ENCODE measurements at regions not wholly inside any gene's neighbourhood (a gene's known extent, or its start where the extent isn't known, plus 50 kb on each side); places are given as distances from the start of the nearest gene placed in this dataset.

DNA sequence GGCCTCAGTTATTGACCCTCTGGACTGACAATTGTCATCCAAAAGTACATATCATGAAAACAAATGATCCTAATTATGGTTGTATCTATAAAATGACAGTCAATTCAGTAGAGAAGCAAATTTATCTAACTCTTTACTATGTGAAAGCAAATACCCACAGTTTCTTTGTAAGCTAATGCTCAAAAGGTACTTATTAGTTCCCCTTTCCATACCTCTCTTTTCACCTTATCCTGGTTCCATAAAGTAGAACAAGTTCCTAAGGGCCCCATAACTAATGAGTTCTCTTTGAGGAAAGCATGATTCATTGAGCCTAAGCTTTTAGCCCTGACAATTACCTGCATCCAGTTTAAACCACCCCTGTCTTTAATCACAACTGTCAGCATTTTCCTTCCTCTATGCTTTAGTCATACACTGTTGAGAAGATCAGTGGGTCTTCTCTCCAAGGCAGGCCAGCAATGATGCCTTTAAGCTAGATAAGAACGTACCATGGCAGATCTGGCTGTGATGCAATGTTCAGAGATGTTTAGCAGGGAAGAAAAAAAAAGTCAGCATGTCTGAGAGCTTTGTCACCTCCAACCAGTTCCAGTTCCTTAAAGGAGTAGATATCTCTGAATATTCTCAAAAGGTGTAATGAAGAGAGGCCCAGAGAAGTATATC, 179.7 kb upstream of the RASGEF1B start:
- TF ChIP-seq SIN3A (IDR thresholded peaks at IDR 0.05; ENCODE audit: borderline replicate concordance, insufficient read depth, low read length) (no peak), TAF1 (IDR thresholded peaks at IDR 0.05; ENCODE audit: borderline replicate concordance, insufficient read depth, low read length) (no peak), REST (IDR thresholded peaks at IDR 0.05; ENCODE audit: insufficient read depth in 1 of 2, low read depth in 2 of 2, low read length in 2 of 2) (no peak), POLR2AphosphoS5 (IDR thresholded peaks at IDR 0.05; ENCODE audit: low read depth, low read length) (no peak), FOXP2 (optimal IDR thresholded peaks at IDR 0.05; ENCODE audit: borderline replicate concordance, extremely low read depth, extremely low read length, insufficient read depth) (no peak)

DNA sequence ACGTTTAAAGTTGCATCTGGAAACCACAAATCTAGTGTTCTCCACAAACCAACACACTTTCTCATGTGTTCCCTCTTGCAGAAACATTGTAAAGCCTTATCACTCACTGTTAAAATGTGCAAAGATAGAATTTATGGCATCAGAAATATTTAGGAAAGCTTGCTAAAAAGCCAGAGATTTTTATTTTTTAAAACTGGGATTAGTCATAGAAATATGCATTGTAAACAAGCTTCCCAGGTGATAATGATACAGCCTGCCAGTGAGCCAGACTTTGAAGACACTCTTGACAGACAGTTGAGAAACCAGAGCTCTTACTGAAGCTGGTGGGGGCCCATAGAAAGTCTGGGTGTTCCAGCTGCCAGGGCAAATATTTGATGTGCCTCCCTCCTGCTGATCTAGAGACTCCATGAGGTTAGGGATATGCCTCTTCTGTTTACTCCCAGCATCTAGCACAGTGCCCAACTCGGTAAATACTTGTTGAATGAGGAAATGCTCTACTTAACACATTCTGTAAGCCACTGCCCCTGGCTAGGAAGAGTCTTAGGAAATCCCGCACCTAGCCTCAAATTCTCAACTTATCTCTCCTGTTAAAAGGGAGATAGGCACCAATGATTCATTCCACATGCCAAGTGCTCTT, 179.0 kb upstream of the RASGEF1B start:
- TF ChIP-seq REST (IDR thresholded peaks at IDR 0.05; ENCODE audit: insufficient read depth in 1 of 2, low read depth in 2 of 2, low read length in 2 of 2) = no peak
- no peak for TF ChIP-seq POLR2AphosphoS5 (IDR thresholded peaks at IDR 0.05; ENCODE audit: low read depth, low read length)
- no peak for TF ChIP-seq TAF1 (IDR thresholded peaks at IDR 0.05; ENCODE audit: borderline replicate concordance, insufficient read depth, low read length)
- TF ChIP-seq SIN3A (IDR thresholded peaks at IDR 0.05; ENCODE audit: borderline replicate concordance, insufficient read depth, low read length) = no peak
- no peak for TF ChIP-seq FOXP2 (optimal IDR thresholded peaks at IDR 0.05; ENCODE audit: borderline replicate concordance, extremely low read depth, extremely low read length, insufficient read depth)

DNA sequence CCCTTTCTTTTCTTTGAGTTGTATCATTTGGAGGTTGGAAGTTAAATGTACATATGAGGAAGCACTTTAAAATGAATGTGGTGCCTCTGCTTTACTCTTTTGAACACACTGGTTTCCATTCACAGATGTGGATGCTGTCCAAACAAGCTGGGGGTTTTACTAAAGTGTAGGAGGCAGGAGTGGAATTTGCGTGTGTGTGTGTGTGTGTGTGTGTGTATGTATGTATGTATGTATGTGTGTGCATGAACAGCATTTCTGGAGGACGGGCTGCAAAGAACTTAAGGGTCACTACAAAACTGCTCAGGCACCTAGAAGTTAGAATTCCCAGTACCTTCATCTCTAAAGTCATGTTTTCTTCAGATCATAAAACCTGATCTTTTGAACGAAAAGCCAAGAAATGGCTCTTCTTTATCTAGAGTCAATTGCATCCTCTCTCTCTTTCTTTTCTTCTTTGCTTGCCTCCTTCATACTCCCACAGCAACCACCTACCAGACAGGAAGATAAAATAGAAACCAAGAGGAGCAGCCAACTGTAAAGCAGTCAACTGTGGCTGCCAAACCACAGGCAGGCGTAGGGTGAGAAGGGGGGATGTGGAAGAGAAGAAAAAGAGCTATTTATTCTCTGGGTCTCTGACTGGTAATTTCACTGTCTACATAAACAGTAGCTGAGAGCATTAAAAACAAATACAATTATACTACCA, 177.0 kb upstream of the RASGEF1B start:
- no peak for TF ChIP-seq FOXP2 (optimal IDR thresholded peaks at IDR 0.05; ENCODE audit: borderline replicate concordance, extremely low read depth, extremely low read length, insufficient read depth)
- no peak for TF ChIP-seq REST (IDR thresholded peaks at IDR 0.05; ENCODE audit: insufficient read depth in 1 of 2, low read depth in 2 of 2, low read length in 2 of 2)
- no peak for TF ChIP-seq SIN3A (IDR thresholded peaks at IDR 0.05; ENCODE audit: borderline replicate concordance, insufficient read depth, low read length)
- no peak for TF ChIP-seq TAF1 (IDR thresholded peaks at IDR 0.05; ENCODE audit: borderline replicate concordance, insufficient read depth, low read length)
- TF ChIP-seq POLR2AphosphoS5 (IDR thresholded peaks at IDR 0.05; ENCODE audit: low read depth, low read length) = no peak

DNA sequence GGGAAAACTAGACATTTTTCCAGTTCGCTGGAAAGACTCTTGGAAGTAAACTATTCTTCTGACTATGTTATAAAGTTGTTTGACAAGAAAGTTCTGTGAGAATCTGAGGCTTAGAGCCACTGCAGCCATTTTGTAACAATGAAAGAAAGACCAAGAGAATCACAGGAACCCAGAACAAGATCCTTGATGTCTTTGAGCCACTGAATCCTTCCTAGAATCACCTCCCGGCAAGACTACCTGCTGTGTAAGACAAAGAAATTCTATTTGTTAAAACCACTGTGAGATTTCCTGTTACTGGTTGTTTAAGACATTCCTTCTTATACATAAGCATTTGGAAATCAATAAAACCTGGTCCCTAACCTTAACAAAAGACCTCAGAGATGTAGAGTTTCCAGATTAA, 175.7 kb upstream of the RASGEF1B start:
- no peak for TF ChIP-seq POLR2AphosphoS5 (IDR thresholded peaks at IDR 0.05; ENCODE audit: low read depth, low read length)
- no peak for TF ChIP-seq SIN3A (IDR thresholded peaks at IDR 0.05; ENCODE audit: borderline replicate concordance, insufficient read depth, low read length)
- TF ChIP-seq TAF1 (IDR thresholded peaks at IDR 0.05; ENCODE audit: borderline replicate concordance, insufficient read depth, low read length) = no peak
- TF ChIP-seq REST (IDR thresholded peaks at IDR 0.05; ENCODE audit: insufficient read depth in 1 of 2, low read depth in 2 of 2, low read length in 2 of 2) = no peak
- TF ChIP-seq FOXP2 (optimal IDR thresholded peaks at IDR 0.05; ENCODE audit: borderline replicate concordance, extremely low read depth, extremely low read length, insufficient read depth) = no peak
